IMR-90 (cell line): ENCODE measurements at regions not wholly inside any gene's neighbourhood (a gene's known extent, or its start where the extent isn't known, plus 50 kb on each side); places are given as distances from the start of the nearest gene placed in this dataset.

ENCODE experiments used
- ATAC-seq: fragments of 200-7000 bp; cut with Tn5 transposase; 2 replicates; pipeline ENCODE4 v1.9.1; 2020; ENCODE audit warnings: low read depth, mild to moderate bottlenecking, moderate library complexity
- BruUV-seq: library from RNA; stranded (reverse); fragments of 400-500 nt; replicated peaks from 2 replicates; lab custom pipeline; 2021; lab: Mats Ljungman, UMichigan
- CTCF ChIA-PET: fragments of 300-600 bp; formaldehyde crosslinking; extraction: SDS; loops from one replicate; lab custom pipeline; 2021; ENCODE audit warnings: antibody characterized with exemption; lab: Yijun Ruan, JAX
- POLR2A ChIA-PET: fragments of 300-600 bp; sonication (Branson Sonifier 250); formaldehyde crosslinking; loops from one replicate; lab custom pipeline; 2022; ENCODE audit warnings: antibody characterized with exemption; ENCODE audit not compliant: unreplicated experiment; lab: Charles Lee
- DNase-seq: peaks from one replicate; pipeline ENCODE4 v3.0.0; 2013
- H2AFZ ChIP-seq: replicated peaks from 2 replicates; pipeline ENCODE3; 2013; ENCODE audit warnings: low read length, mild to moderate bottlenecking; ENCODE audit not compliant: poor library complexity
- H2AK5ac ChIP-seq: 2 replicates; pipeline ENCODE4 v1.6.1; 2013; ENCODE audit warnings: low read depth, low read length, inconsistent platforms
- H2AK9ac ChIP-seq: replicated peaks from 2 replicates; pipeline ENCODE3; 2013; ENCODE audit warnings: mild to moderate bottlenecking, low read depth, low read length, moderate library complexity; ENCODE audit not compliant: poor library complexity
- H2BK120ac ChIP-seq: 2 replicates; pipeline ENCODE4 v1.6.1; 2013; ENCODE audit warnings: low read depth, low read length, inconsistent platforms
- H2BK15ac ChIP-seq: 3 replicates; pipeline ENCODE4 v1.6.1; 2013; ENCODE audit warnings: low read depth, low read length, inconsistent platforms
- H2BK20ac ChIP-seq: 2 replicates; pipeline ENCODE4 v1.6.1; 2013; ENCODE audit warnings: low read depth, mild to moderate bottlenecking, inconsistent platforms, low read length, moderate library complexity
- H2BK5ac ChIP-seq: 2 replicates; pipeline ENCODE4 v1.6.1; 2013; ENCODE audit warnings: mild to moderate bottlenecking, low read depth, low read length, inconsistent platforms; ENCODE audit not compliant: poor library complexity, severe bottlenecking
- H3K14ac ChIP-seq: replicated peaks from 2 replicates; pipeline ENCODE4 v1.6.1; 2013; ENCODE audit warnings: low read depth, low read length, inconsistent platforms
- H3K18ac ChIP-seq: 2 replicates; pipeline ENCODE4 v1.6.1; 2013; ENCODE audit warnings: low read depth, low read length, control low read depth
- H3K23ac ChIP-seq: 2 replicates; pipeline ENCODE4 v1.6.1; 2013; ENCODE audit warnings: low read depth, low read length, inconsistent platforms
- H3K27ac ChIP-seq: 2 replicates; pipeline ENCODE4 v1.5.1; 2013; ENCODE audit warnings: mild to moderate bottlenecking, control low read depth, low read length; ENCODE audit not compliant: insufficient read depth
- H3K27me3 ChIP-seq: 2 replicates; pipeline ENCODE4 v1.6.1; 2013; ENCODE audit warnings: low read length; ENCODE audit not compliant: control insufficient read depth, insufficient read depth
- H3K36me3 ChIP-seq: 2 replicates; pipeline ENCODE4 v1.6.1; 2013; ENCODE audit warnings: low read length, mixed read lengths; ENCODE audit not compliant: control insufficient read depth, insufficient read depth
- H3K4ac ChIP-seq: 2 replicates; pipeline ENCODE4 v1.6.1; 2013; ENCODE audit warnings: low read depth, low read length, inconsistent platforms
- H3K4me1 ChIP-seq: 2 replicates; pipeline ENCODE4 v1.6.1; 2013; ENCODE audit warnings: low read length, mixed read lengths; ENCODE audit not compliant: control insufficient read depth, insufficient read depth
- H3K4me2 ChIP-seq: 2 replicates; pipeline ENCODE4 v1.6.1; 2013; ENCODE audit warnings: low read depth, mild to moderate bottlenecking, control low read depth, low read length, moderate library complexity
- H3K4me3 ChIP-seq: 2 replicates; pipeline ENCODE4 v1.5.1; 2013; ENCODE audit warnings: low read depth, mild to moderate bottlenecking, control low read depth, low read length, moderate library complexity; ENCODE audit not compliant: insufficient read depth
- H3K56ac ChIP-seq: 2 replicates; pipeline ENCODE4 v1.6.1; 2013; ENCODE audit warnings: low read length, inconsistent platforms; ENCODE audit not compliant: insufficient read depth; ENCODE audit errors: extremely low read depth
- H3K79me1 ChIP-seq, 2 experiments: 2 replicates each; pipeline ENCODE4 v1.6.1; 2013; ENCODE audit warnings: low read length in 2 of 2, inconsistent platforms in 1 of 2, low read depth in 1 of 2
- H3K9ac ChIP-seq: 2 replicates; pipeline ENCODE4 v1.6.1; 2013; ENCODE audit warnings: low read depth, low read length, control low read depth
- H3K9me1 ChIP-seq: 2 replicates; pipeline ENCODE4 v1.6.1; 2013; ENCODE audit warnings: low read length, inconsistent platforms; ENCODE audit not compliant: insufficient read depth
- H3K9me3 ChIP-seq: 2 replicates; pipeline ENCODE4 v1.6.1; 2013; ENCODE audit warnings: low read length; ENCODE audit not compliant: control insufficient read depth, insufficient read depth
- H4K20me1 ChIP-seq: 2 replicates; pipeline ENCODE4 v1.6.1; 2013; ENCODE audit warnings: low read length, inconsistent platforms; ENCODE audit not compliant: insufficient read depth
- H4K5ac ChIP-seq: 2 replicates; pipeline ENCODE4 v1.6.1; 2013; ENCODE audit warnings: mild to moderate bottlenecking, low read depth, low read length, control low read depth
- H4K8ac ChIP-seq, 2 experiments: 2 replicates each; pipeline ENCODE4 v1.6.1; 2013; ENCODE audit warnings: low read depth in 2 of 2, low read length in 2 of 2, control low read depth in 1 of 2, inconsistent platforms in 1 of 2
- H4K91ac ChIP-seq: 2 replicates; pipeline ENCODE4 v1.6.1; 2013; ENCODE audit warnings: low read depth, low read length, inconsistent platforms; ENCODE audit not compliant: insufficient read depth
- FOS ChIP-seq: fragments of 150-350 bp; IDR thresholded peaks from 2 replicates; pipeline ENCODE4 v1.6.1; 2016; ENCODE audit warnings: low read depth, low read length
- MAFK ChIP-seq: IDR thresholded peaks from 2 replicates; pipeline ENCODE4 v1.6.1; 2012; ENCODE audit warnings: low read depth, low read length, improper control_type of control experiment
- dilution Hi-C: fragments of 300-500 bp; cut with HindIII; formaldehyde crosslinking; loops from one replicate; pipeline ENCODE4 v1.14.3; 2018; ENCODE audit warnings: low sequenced_read_pairs; ENCODE audit not compliant: unreplicated experiment
- in situ Hi-C: fragments of 300-500 bp; cut with MboI; formaldehyde crosslinking; loops from 3 replicates; pipeline ENCODE4 v1.14.3; 2019; ENCODE audit warnings: low sequenced_read_pairs, inconsistent platforms, mixed read lengths
- intact Hi-C: fragments of 100-400 bp; cut with micrococcal nuclease; formaldehyde crosslinking; loops from 2 replicates; pipeline ENCODE4 v1.10.0; 2022

- in situ Hi-C loops (no loop called here), dilution Hi-C loops (no loop called here), intact Hi-C loops (no loop called here)
- DNase-seq (no peak), ATAC-seq (no peak)
- Histone ChIP-seq H4K8ac (no peak overlapping the region), H3K4me1 (no peaks in the 10 kb centered on the region), H3K23ac (no peak overlapping the region), H2BK15ac (no peak overlapping the region), H4K91ac (no peak overlapping the region), H3K4me2 (no peak overlapping the region), H4K20me1 (no peaks in the 10 kb centered on the region), H3K4me3 (no peak overlapping the region), H3K79me1 (no peaks in the 10 kb centered on the region), H3K9ac (no peak overlapping the region), H2BK20ac (no peak overlapping the region), H3K27ac (no peak overlapping the region), H2BK5ac (no peak overlapping the region), H2BK120ac (no peak overlapping the region), H3K14ac (no peak overlapping the region), H2AK5ac (no peak overlapping the region), H3K18ac (no peak overlapping the region), H3K9me3 (no peaks in the 10 kb centered on the region), H3K27me3 (no peaks in the 10 kb centered on the region), H3K36me3 (no peaks in the 10 kb centered on the region), H4K5ac (no peak overlapping the region), H2AK9ac (no peak overlapping the region), H3K4ac (no peak overlapping the region), H2AFZ (no peak overlapping the region), H3K56ac (no peak overlapping the region), H3K9me1 (no peaks in the 10 kb centered on the region)
- TF ChIP-seq MAFK: peak; percentile 80
- TF ChIP-seq FOS: no peak
- CTCF ChIA-PET: interaction anchor here (1.0 kb wide), 1 partner anchor 11 kb away, joined by 3 read pairs; no protein-coding TSS in a partner anchor
- BruUV-seq: no TSS peak
- POLR2A ChIA-PET: no interaction called here
Observed at GRCh38 chr1:195574511-195574910, 1033.7 kb downstream of the KCNT2 start.
